ENCODE measurements at regions not wholly inside any gene's neighbourhood (a gene's known extent, or its start where the extent isn't known, plus 50 kb on each side); places are given as distances from the start of the nearest gene placed in this dataset.

GRCh38 chr10:22849077-22849805, 78.6 kb upstream of the ARMC3 start:
- no peak overlapping the region for H2BK20ac ChIP-seq (ENCODE audit: low read depth, low read length, poor library complexity, severe bottlenecking)
- H2BK120ac ChIP-seq (ENCODE audit: low read depth, low read length, poor library complexity, severe bottlenecking) = no peak overlapping the region
- H3K18ac ChIP-seq (ENCODE audit: insufficient read length, low read depth, low read length) = no peak overlapping the region
- Mint-ChIP-seq H3K9me3 (no peaks in the 10 kb centered on the region), H3K27me3 (ENCODE audit: low read depth) (peaks cover 2% of the 10 kb centered on the region; the same call in 1 of the 2 replicates), H3K27ac (no peak overlapping the region; a peak in 1 of 7 replicates), H3K36me3 (ENCODE audit: insufficient read depth in 1 of 3, low read depth in 3 of 3) (no peaks in the 10 kb centered on the region), H3K4me3 (no peak overlapping the region), H3K4me1 (no peaks in the 10 kb centered on the region)
- H4K8ac ChIP-seq (replicated peaks; ENCODE audit: insufficient read length, low read depth, low read length) = no peak overlapping the region
- H4K5ac ChIP-seq (ENCODE audit: insufficient read length, low read depth, low read length) = no peak overlapping the region
- no peak overlapping the region for H4K91ac ChIP-seq (ENCODE audit: insufficient read length, low read depth, low read length)
- no peaks in the 10 kb centered on the region for H3K79me1 ChIP-seq (ENCODE audit: insufficient read depth, low read depth, low read length, poor library complexity, severe bottlenecking)
- no peaks in the 10 kb centered on the region for H3K23me2 ChIP-seq (ENCODE audit: insufficient read length, low read depth, low read length, poor library complexity, severe bottlenecking)
- H2BK12ac ChIP-seq (ENCODE audit: insufficient read length, low read depth, low read length) = no peak overlapping the region
- no peak overlapping the region for H3K4ac ChIP-seq (ENCODE audit: low read depth, low read length)
- no peak overlapping the region for H3K4me2 ChIP-seq (ENCODE audit: insufficient read depth, insufficient read length, low read length)
- no peak overlapping the region for H3K27ac ChIP-seq (ENCODE audit: insufficient read length, low read depth, low read length)
- no peak for DNase-seq
- no peak overlapping the region for H2AFZ ChIP-seq (ENCODE audit: low read length)
- no peak overlapping the region for H3K9ac ChIP-seq (ENCODE audit: extremely low read depth, insufficient read length, low read length)
- H4K20me1 ChIP-seq (ENCODE audit: control insufficient read depth, insufficient read depth, insufficient read length) = no peaks in the 10 kb centered on the region
- no peak overlapping the region for H3K56ac ChIP-seq (ENCODE audit: insufficient read length, low read depth, low read length)
- H3K14ac ChIP-seq (ENCODE audit: insufficient read depth, low read length) = no peak overlapping the region
- no peaks in the 10 kb centered on the region for H3K79me2 ChIP-seq (ENCODE audit: insufficient read depth, low read length)
- H2BK15ac ChIP-seq (ENCODE audit: low read depth, low read length) = no peak overlapping the region
- no CpG with 5 or more reads among the region's 12 CpGs for WGBS (ENCODE audit: extremely low coverage, insufficient read length, low lambda C conversion rate)
- no peaks in the 10 kb centered on the region for H3K9me3 ChIP-seq (ENCODE audit: control insufficient read depth, low read depth, low read length)
- H2AK5ac ChIP-seq (ENCODE audit: insufficient read length, low read length) = no peak overlapping the region
- H2BK5ac ChIP-seq (ENCODE audit: insufficient read length, low read length) = no peak overlapping the region
- TF ChIP-seq CTCF (conservative IDR thresholded peaks at IDR 0.05) = no peak
- H3K27me3 ChIP-seq (ENCODE audit: insufficient read depth, low read length) = no peaks in the 10 kb centered on the region; the same call in 1 of the 2 replicates
- H3K4me1 ChIP-seq (ENCODE audit: insufficient read depth, low read length) = no peaks in the 10 kb centered on the region
- no peak overlapping the region for H3K23ac ChIP-seq (ENCODE audit: insufficient read length, low read depth, low read length)
- H3T11ph ChIP-seq (ENCODE audit: low read length) = no peak overlapping the region

Measured in H9 (cell line).